RWPE2 (cell line): ENCODE measurements at regions not wholly inside any gene's neighbourhood (a gene's known extent, or its start where the extent isn't known, plus 50 kb on each side); places are given as distances from the start of the nearest gene placed in this dataset.

ENCODE experiments used
- ATAC-seq: fragments of 200-7000 bp; cut with Tn5 transposase; 3 replicates; pipeline ENCODE4 v1.9.1; 2021; ENCODE audit warnings: low read depth
- DNase-seq: peaks from one replicate; pipeline ENCODE4 v3.0.0-alpha.2; 2020; ENCODE audit warnings: low spot score
- H3K27ac ChIP-seq: fragments of 450-650 bp; 2 replicates; pipeline ENCODE4 v1.5.1; 2017; ENCODE audit warnings: mild to moderate bottlenecking; ENCODE audit not compliant: poor library complexity, severe bottlenecking
- H3K27me3 ChIP-seq: fragments of 250-450 bp; sonication (Bioruptor Pico); 2 replicates; pipeline ENCODE4 v1.5.1; 2021; ENCODE audit warnings: mild to moderate bottlenecking, moderate library complexity; ENCODE audit not compliant: insufficient read depth, poor library complexity, severe bottlenecking
- H3K36me3 ChIP-seq: fragments of 250-450 bp; sonication (Bioruptor Pico); 2 replicates; pipeline ENCODE4 v1.5.1; 2020; ENCODE audit warnings: low read depth, mild to moderate bottlenecking, moderate library complexity
- H3K4me1 ChIP-seq: fragments of 250-450 bp; sonication (Bioruptor Pico); 2 replicates; pipeline ENCODE4 v1.5.1; 2021; ENCODE audit warnings: mild to moderate bottlenecking, moderate library complexity; ENCODE audit not compliant: insufficient read depth, poor library complexity, severe bottlenecking
- H3K4me3 ChIP-seq: fragments of 250-450 bp; sonication (Bioruptor Pico); 2 replicates; pipeline ENCODE4 v1.5.1; 2021; ENCODE audit warnings: mild to moderate bottlenecking, moderate library complexity; ENCODE audit not compliant: severe bottlenecking
- H3K9me3 ChIP-seq: fragments of 250-450 bp; sonication (Bioruptor Pico); 2 replicates; pipeline ENCODE4 v1.5.1; 2021; ENCODE audit warnings: mild to moderate bottlenecking, moderate library complexity; ENCODE audit not compliant: severe bottlenecking
- CTCF ChIP-seq: fragments of 450-650 bp; IDR thresholded peaks from one replicate; pipeline ENCODE4 v1.5.1; 2017; ENCODE audit warnings: mild to moderate bottlenecking, moderate library complexity; ENCODE audit not compliant: poor library complexity, severe bottlenecking

- no peak for DNase-seq
- no peak for ATAC-seq
- no peak overlapping the region for H3K27ac ChIP-seq
- no peaks in the 10 kb centered on the region for H3K4me1 ChIP-seq
- no peaks in the 10 kb centered on the region for H3K9me3 ChIP-seq
- no peaks in the 10 kb centered on the region for H3K36me3 ChIP-seq
- no peak for TF ChIP-seq CTCF
- peaks cover 4% of the 10 kb centered on the region for H3K27me3 ChIP-seq
- H3K4me3 ChIP-seq: no peak overlapping the region
Measured at GRCh38 chr11:32198053-32198452, 107.2 kb downstream of the RCN1 start.

GRCh38 chr11:32200136-32200847, 109.4 kb downstream of the RCN1 start:
- H3K27ac ChIP-seq: no peak overlapping the region
- H3K9me3 ChIP-seq: no peaks in the 10 kb centered on the region
- ATAC-seq: no peak
- no peak for TF ChIP-seq CTCF
- no peaks in the 10 kb centered on the region for H3K27me3 ChIP-seq
- no peaks in the 10 kb centered on the region for H3K36me3 ChIP-seq
- H3K4me1 ChIP-seq: no peaks in the 10 kb centered on the region
- H3K4me3 ChIP-seq: no peak overlapping the region
- no peak for DNase-seq

GRCh38 chr11:32204751-32205150, 113.9 kb downstream of the RCN1 start:
- Histone ChIP-seq H3K27me3 (no peaks in the 10 kb centered on the region), H3K27ac (no peak overlapping the region), H3K4me1 (no peaks in the 10 kb centered on the region), H3K9me3 (no peaks in the 10 kb centered on the region), H3K36me3 (no peaks in the 10 kb centered on the region), H3K4me3 (no peak overlapping the region)
- no peak for DNase-seq
- TF ChIP-seq CTCF: no peak
- ATAC-seq: no peak

GRCh38 chr11:32210556-32210955, 119.7 kb downstream of the RCN1 start:
- no peak for DNase-seq

More at GRCh38 chr11:32210556-32210955, 119.7 kb downstream of the RCN1 start:
- H3K9me3 ChIP-seq: no peaks in the 10 kb centered on the region
- ATAC-seq: peak; percentile 87
- no peaks in the 10 kb centered on the region for H3K4me1 ChIP-seq
- no peak overlapping the region for H3K4me3 ChIP-seq
- TF ChIP-seq CTCF: no peak
- H3K27me3 ChIP-seq: no peaks in the 10 kb centered on the region
- no peaks in the 10 kb centered on the region for H3K36me3 ChIP-seq
- H3K27ac ChIP-seq: no peak overlapping the region
